Neutrophil (primary cell): ENCODE measurements at regions not wholly inside any gene's neighbourhood (a gene's known extent, or its start where the extent isn't known, plus 50 kb on each side); places are given as distances from the start of the nearest gene placed in this dataset.
"Not testable (repeated sequence)": the region's sequence is repeated elsewhere in the genome, so short reads cannot be mapped to it uniquely, and the experiment has no call there.

Source experiments
- H3K27ac ChIP-seq: fragments of 200-600 bp; sonication (generic); 2 replicates; pipeline ENCODE4 v1.5.1; 2016; ENCODE audit warnings: mild to moderate bottlenecking, moderate library complexity
- H3K27me3 ChIP-seq: fragments of 200-600 bp; sonication (generic); 2 replicates; pipeline ENCODE4 v1.6.0; 2016; ENCODE audit warnings: mild to moderate bottlenecking
- H3K36me3 ChIP-seq: fragments of 200-600 bp; sonication (generic); 2 replicates; pipeline ENCODE4 v1.5.1; 2017
- H3K4me1 ChIP-seq, 2 experiments: fragments of 200-600 bp in 1 of 2; sonication (generic) in 1 of 2; 1 replicate in 1 of 2; 2 replicates in 1 of 2; pipeline versions ENCODE4 v1.5.1 to v1.6.1; 2013 to 2016; ENCODE audit warnings: low read depth in 1 of 2, low read length in 1 of 2, mild to moderate bottlenecking in 1 of 2, moderate library complexity in 1 of 2; ENCODE audit not compliant: control insufficient read depth in 1 of 2, insufficient read depth in 1 of 2
- H3K4me3 ChIP-seq, 2 experiments: fragments of 200-600 bp in 1 of 2; sonication (generic) in 1 of 2; 1 replicate in 1 of 2; 2 replicates in 1 of 2; pipeline ENCODE4 v1.5.1; 2013 to 2016; ENCODE audit warnings: low read depth in 1 of 2, low read length in 1 of 2, mild to moderate bottlenecking in 1 of 2, moderate library complexity in 1 of 2
- H3K9me3 ChIP-seq: fragments of 200-600 bp; sonication (generic); 2 replicates; pipeline ENCODE4 v1.5.1; 2016
- CTCF ChIP-seq: fragments of 200-600 bp; sonication (generic); IDR thresholded peaks from 2 replicates; pipeline ENCODE4 v1.5.1; 2016; ENCODE audit warnings: antibody characterized with exemption

- no peaks in the 10 kb centered on the region for H3K27me3 ChIP-seq
- no peak for TF ChIP-seq CTCF
- H3K36me3 ChIP-seq: no peaks in the 10 kb centered on the region
These were observed 79.7 kb upstream of the EFCAB3 start for GRCh38 chr17:62300697-62301096.

GRCh38 chr17:62275290-62275689 lies 105.1 kb upstream of the EFCAB3 start:
- H3K27me3 ChIP-seq, H3K4me3 ChIP-seq, H3K27ac ChIP-seq, H3K36me3 ChIP-seq, H3K4me1 ChIP-seq, H3K9me3 ChIP-seq: not testable (repeated sequence)

More at GRCh38 chr17:62300697-62301096, 79.7 kb upstream of the EFCAB3 start:
- H3K9me3 ChIP-seq: no peaks in the 10 kb centered on the region
- no peak overlapping the region for H3K4me3 ChIP-seq
- no peaks in the 10 kb centered on the region for H3K4me1 ChIP-seq
- no peak overlapping the region for H3K27ac ChIP-seq

- not testable (repeated sequence) for H3K4me1 ChIP-seq, H3K36me3 ChIP-seq, H3K27ac ChIP-seq, H3K9me3 ChIP-seq, H3K27me3 ChIP-seq, H3K4me3 ChIP-seq
These were observed 112.0 kb upstream of the EFCAB3 start for GRCh38 chr17:62268361-62268760.

GRCh38 chr17:62264974-62265373 lies 115.4 kb upstream of the EFCAB3 start:
- H3K4me1 ChIP-seq, H3K9me3 ChIP-seq, H3K27ac ChIP-seq, H3K36me3 ChIP-seq, H3K27me3 ChIP-seq, H3K4me3 ChIP-seq: not testable (repeated sequence)

- not testable (repeated sequence) for H3K36me3 ChIP-seq
These were observed 124.6 kb upstream of the EFCAB3 start for GRCh38 chr17:62255791-62256190.

GRCh38 chr17:62242076-62242475 lies 138.3 kb upstream of the EFCAB3 start:
- not testable (repeated sequence) for H3K4me3 ChIP-seq, H3K4me1 ChIP-seq, H3K36me3 ChIP-seq, H3K9me3 ChIP-seq, H3K27ac ChIP-seq
- peaks cover 12% of the 10 kb centered on the region for H3K27me3 ChIP-seq

More at GRCh38 chr17:62255791-62256190, 124.6 kb upstream of the EFCAB3 start:
- not testable (repeated sequence) for H3K27ac ChIP-seq, H3K27me3 ChIP-seq, H3K4me3 ChIP-seq, H3K9me3 ChIP-seq, H3K4me1 ChIP-seq

- not testable (repeated sequence) for H3K9me3 ChIP-seq, H3K4me3 ChIP-seq, H3K27ac ChIP-seq, H3K36me3 ChIP-seq, H3K4me1 ChIP-seq
- H3K27me3 ChIP-seq: peaks cover 12% of the 10 kb centered on the region
These were observed 140.8 kb upstream of the EFCAB3 start for GRCh38 chr17:62239569-62239968.

GRCh38 chr17:62238551-62239338 lies 141.6 kb upstream of the EFCAB3 start:
- not testable (repeated sequence) for H3K9me3 ChIP-seq, H3K4me1 ChIP-seq, H3K36me3 ChIP-seq, H3K4me3 ChIP-seq, H3K27ac ChIP-seq
- H3K27me3 ChIP-seq: peaks cover 12% of the 10 kb centered on the region

- not testable (repeated sequence) for H3K9me3 ChIP-seq, H3K36me3 ChIP-seq, H3K4me1 ChIP-seq, H3K27ac ChIP-seq, H3K4me3 ChIP-seq, H3K27me3 ChIP-seq
These were observed 146.4 kb upstream of the EFCAB3 start for GRCh38 chr17:62233822-62234481.

- not testable (repeated sequence) for H3K27ac ChIP-seq, H3K9me3 ChIP-seq, H3K4me3 ChIP-seq, H3K4me1 ChIP-seq, H3K36me3 ChIP-seq, H3K27me3 ChIP-seq
These were observed 149.1 kb upstream of the EFCAB3 start for GRCh38 chr17:62231293-62231692.

- H3K4me1 ChIP-seq, H3K27me3 ChIP-seq, H3K36me3 ChIP-seq, H3K9me3 ChIP-seq, H3K4me3 ChIP-seq, H3K27ac ChIP-seq: not testable (repeated sequence)
These were observed 153.6 kb upstream of the EFCAB3 start for GRCh38 chr17:62226610-62227240.

GRCh38 chr17:62223585-62223984 lies 156.8 kb upstream of the EFCAB3 start:
- not testable (repeated sequence) for H3K36me3 ChIP-seq, H3K4me1 ChIP-seq, H3K9me3 ChIP-seq, H3K27me3 ChIP-seq, H3K27ac ChIP-seq, H3K4me3 ChIP-seq
